ENCODE measurements at regions not wholly inside any gene's neighbourhood (a gene's known extent, or its start where the extent isn't known, plus 50 kb on each side); places are given as distances from the start of the nearest gene placed in this dataset.

DNA sequence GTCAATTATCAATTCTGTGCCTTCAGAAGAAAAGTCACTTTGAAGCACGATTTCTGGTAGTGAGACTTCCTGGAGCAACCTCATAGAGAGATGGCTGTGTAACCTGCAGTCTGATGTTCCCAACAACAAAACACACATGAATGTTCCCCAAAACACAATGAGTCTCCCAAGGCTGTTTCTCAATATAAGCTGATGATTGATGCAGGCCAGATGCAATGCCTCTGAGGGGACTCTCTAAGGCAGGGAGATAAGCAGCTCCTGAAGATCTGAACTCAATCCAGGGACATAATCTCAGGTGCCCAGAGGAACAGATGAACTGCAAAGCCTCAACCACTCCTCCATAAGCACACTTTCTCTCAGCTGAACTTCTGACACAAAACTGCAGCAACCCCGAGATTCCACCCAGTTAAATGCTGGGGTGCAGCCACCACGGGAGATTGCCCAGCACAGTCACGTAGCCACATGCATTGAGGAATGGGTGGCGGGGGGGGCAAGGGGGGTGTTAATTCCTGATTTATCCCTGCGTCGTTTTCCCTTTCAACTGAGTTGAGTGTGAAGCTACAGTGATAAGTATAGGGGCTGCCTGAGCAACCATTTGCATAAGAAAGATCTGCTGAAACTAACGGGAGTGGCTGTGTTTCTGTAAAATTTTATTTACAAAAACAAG, 122.7 kb upstream of the RASEF start:
- Histone ChIP-seq H3K9me3 (ENCODE audit: control insufficient read depth in 4 of 4, insufficient read depth in 3 of 4, low read length in 3 of 4) (no peaks in the 10 kb centered on the region), H3K9ac (ENCODE audit: insufficient read depth in 1 of 2, low read length in 2 of 2) (no peak overlapping the region), H3K4me1 (ENCODE audit: control insufficient read depth in 5 of 5, insufficient read depth in 5 of 5, low read length in 5 of 5) (no peaks in the 10 kb centered on the region), H3K27me3 (ENCODE audit: control insufficient read depth in 3 of 3, insufficient read depth in 3 of 3, low read length in 2 of 3) (no peaks in the 10 kb centered on the region), H3K4me3 (no peak overlapping the region), H3K36me3 (ENCODE audit: control insufficient read depth in 4 of 4, insufficient read depth in 4 of 4, low read length in 4 of 4) (no peaks in the 10 kb centered on the region), H3K27ac (ENCODE audit: low read depth in 1 of 2, low read length in 1 of 2) (no peak overlapping the region)
- ATAC-seq (ENCODE audit: insufficient read depth, low FRiP score) (no peak), DNase-seq (no peak)
- TF ChIP-seq, protein P1, sequence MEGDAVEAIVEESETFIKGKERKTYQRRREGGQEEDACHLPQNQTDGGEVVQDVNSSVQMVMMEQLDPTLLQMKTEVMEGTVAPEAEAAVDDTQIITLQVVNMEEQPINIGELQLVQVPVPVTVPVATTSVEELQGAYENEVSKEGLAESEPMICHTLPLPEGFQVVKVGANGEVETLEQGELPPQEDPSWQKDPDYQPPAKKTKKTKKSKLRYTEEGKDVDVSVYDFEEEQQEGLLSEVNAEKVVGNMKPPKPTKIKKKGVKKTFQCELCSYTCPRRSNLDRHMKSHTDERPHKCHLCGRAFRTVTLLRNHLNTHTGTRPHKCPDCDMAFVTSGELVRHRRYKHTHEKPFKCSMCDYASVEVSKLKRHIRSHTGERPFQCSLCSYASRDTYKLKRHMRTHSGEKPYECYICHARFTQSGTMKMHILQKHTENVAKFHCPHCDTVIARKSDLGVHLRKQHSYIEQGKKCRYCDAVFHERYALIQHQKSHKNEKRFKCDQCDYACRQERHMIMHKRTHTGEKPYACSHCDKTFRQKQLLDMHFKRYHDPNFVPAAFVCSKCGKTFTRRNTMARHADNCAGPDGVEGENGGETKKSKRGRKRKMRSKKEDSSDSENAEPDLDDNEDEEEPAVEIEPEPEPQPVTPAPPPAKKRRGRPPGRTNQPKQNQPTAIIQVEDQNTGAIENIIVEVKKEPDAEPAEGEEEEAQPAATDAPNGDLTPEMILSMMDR (IDR thresholded peaks at IDR 0.05; ENCODE audit: control extremely low read depth, extremely low read depth), result no peak
- WGBS, 2 donors, result 33 to 42% methylated on average over 8 of the region's 8 CpGs

DNA sequence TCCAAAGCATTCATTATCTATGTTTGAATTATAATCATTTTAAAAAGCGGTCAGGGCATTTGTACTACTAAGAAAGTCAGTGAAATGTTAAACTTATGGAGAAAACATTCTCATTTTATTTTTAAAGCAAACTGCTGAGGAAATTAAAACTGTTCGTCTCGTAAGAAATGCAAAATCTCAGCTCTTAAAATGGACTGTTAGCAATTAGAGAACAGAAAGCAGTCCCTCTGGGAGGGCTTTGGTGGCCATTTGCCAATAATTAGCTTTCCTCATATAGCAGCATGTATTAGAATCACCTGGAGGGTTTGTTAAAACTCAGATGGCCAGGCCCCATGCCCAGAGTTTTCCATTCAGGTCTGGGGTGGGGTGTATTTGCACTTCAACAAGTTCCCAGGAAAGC, 120.7 kb upstream of the RASEF start:
- TF ChIP-seq, protein P1 (IDR thresholded peaks at IDR 0.05; ENCODE audit: control extremely low read depth, extremely low read depth), result no peak
- Histone ChIP-seq H3K9me3 (ENCODE audit: control insufficient read depth in 4 of 4, insufficient read depth in 3 of 4, low read length in 3 of 4) (no peaks in the 10 kb centered on the region), H3K4me3 (no peak overlapping the region), H3K9ac (ENCODE audit: insufficient read depth in 1 of 2, low read length in 2 of 2) (no peak overlapping the region), H3K36me3 (ENCODE audit: control insufficient read depth in 4 of 4, insufficient read depth in 4 of 4, low read length in 4 of 4) (no peaks in the 10 kb centered on the region), H3K27me3 (ENCODE audit: control insufficient read depth in 3 of 3, insufficient read depth in 3 of 3, low read length in 2 of 3) (no peaks in the 10 kb centered on the region), H3K4me1 (ENCODE audit: control insufficient read depth in 5 of 5, insufficient read depth in 5 of 5, low read length in 5 of 5) (no peaks in the 10 kb centered on the region), H3K27ac (ENCODE audit: low read depth in 1 of 2, low read length in 1 of 2) (no peak overlapping the region)
- DNase-seq, result no peak
- WGBS, 2 donors, result 81 to 91% methylated on average over 3 of the region's 3 CpGs
- ATAC-seq (ENCODE audit: insufficient read depth, low FRiP score), result no peak

DNA sequence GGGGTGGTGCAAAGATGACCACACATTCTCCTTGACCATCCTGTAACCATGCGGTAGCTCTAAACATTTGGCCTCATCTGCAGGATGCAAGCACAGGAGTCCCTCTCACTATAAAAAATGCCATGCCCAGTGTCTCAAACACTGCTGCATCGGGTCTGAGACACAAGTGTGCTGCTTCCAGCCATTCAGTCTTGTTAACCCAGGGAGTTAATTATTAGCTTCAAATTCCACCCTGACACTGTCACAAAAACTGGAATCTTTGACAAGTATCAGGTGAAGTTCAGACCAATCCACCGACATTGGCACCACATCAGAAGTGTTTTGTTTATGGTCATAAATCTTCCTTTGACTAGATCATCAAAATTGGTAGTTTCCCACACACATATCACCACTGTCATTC, 119.1 kb upstream of the RASEF start:
- H3K4me3 ChIP-seq, result no peak overlapping the region
- TF ChIP-seq, protein P1 (IDR thresholded peaks at IDR 0.05; ENCODE audit: control extremely low read depth, extremely low read depth), result no peak
- H3K36me3 ChIP-seq (ENCODE audit: control insufficient read depth in 4 of 4, insufficient read depth in 4 of 4, low read length in 4 of 4), result no peaks in the 10 kb centered on the region
- H3K27ac ChIP-seq (ENCODE audit: low read depth in 1 of 2, low read length in 1 of 2), result no peak overlapping the region
- no peaks in the 10 kb centered on the region for H3K27me3 ChIP-seq (ENCODE audit: control insufficient read depth in 3 of 3, insufficient read depth in 3 of 3, low read length in 2 of 3)
- H3K4me1 ChIP-seq (ENCODE audit: control insufficient read depth in 5 of 5, insufficient read depth in 5 of 5, low read length in 5 of 5), result no peaks in the 10 kb centered on the region
- H3K9ac ChIP-seq (ENCODE audit: insufficient read depth in 1 of 2, low read length in 2 of 2), result no peak overlapping the region
- no peaks in the 10 kb centered on the region for H3K9me3 ChIP-seq (ENCODE audit: control insufficient read depth in 4 of 4, insufficient read depth in 3 of 4, low read length in 3 of 4)
- ATAC-seq (ENCODE audit: insufficient read depth, low FRiP score) (no peak), DNase-seq (peak in 1 of 3 donors; percentile 24)
- WGBS, 2 donors, result 66 to 76% methylated on average over 3 of the region's 3 CpGs

DNA sequence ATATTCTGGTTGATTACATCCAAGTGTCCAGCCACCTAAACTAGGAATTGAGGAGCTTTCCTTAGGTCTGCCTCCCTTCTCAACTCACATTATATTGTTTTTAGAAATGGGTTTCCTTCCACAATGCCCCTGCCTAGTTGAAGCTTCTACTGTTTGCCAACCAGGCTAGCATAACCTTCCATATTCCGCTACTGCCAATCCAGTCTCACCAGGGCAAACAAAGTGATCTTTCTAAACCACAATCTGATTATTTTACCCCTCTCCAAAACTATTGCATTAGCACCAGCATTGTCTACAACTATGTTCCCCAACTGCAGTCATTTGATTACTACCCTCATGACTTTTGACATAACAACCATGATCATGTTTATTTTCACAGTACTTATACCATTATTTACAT, 115.8 kb upstream of the RASEF start:
- H3K27me3 ChIP-seq (ENCODE audit: control insufficient read depth in 3 of 3, insufficient read depth in 3 of 3, low read length in 2 of 3), result no peaks in the 10 kb centered on the region
- no peaks in the 10 kb centered on the region for H3K36me3 ChIP-seq (ENCODE audit: control insufficient read depth in 4 of 4, insufficient read depth in 4 of 4, low read length in 4 of 4)
- WGBS, 2 donors, result 93 to 100% methylated on average over 1 of the region's 1 CpG
- DNase-seq (no peak), ATAC-seq (ENCODE audit: insufficient read depth, low FRiP score) (no peak)
- peaks cover 0 to 5% (median under 1%) of the 10 kb centered on the region in 4 donors for H3K9me3 ChIP-seq (ENCODE audit: control insufficient read depth in 4 of 4, insufficient read depth in 3 of 4, low read length in 3 of 4)
- no peak overlapping the region for H3K27ac ChIP-seq (ENCODE audit: low read depth in 1 of 2, low read length in 1 of 2)
- no peaks in the 10 kb centered on the region for H3K4me1 ChIP-seq (ENCODE audit: control insufficient read depth in 5 of 5, insufficient read depth in 5 of 5, low read length in 5 of 5)
- no peak overlapping the region for H3K4me3 ChIP-seq
- H3K9ac ChIP-seq (ENCODE audit: insufficient read depth in 1 of 2, low read length in 2 of 2), result no peak overlapping the region
- TF ChIP-seq, protein P1 (IDR thresholded peaks at IDR 0.05; ENCODE audit: control extremely low read depth, extremely low read depth), result no peak
